SK-N-SH (cell line): ENCODE measurements at regions not wholly inside any gene's neighbourhood (a gene's known extent, or its start where the extent isn't known, plus 50 kb on each side); places are given as distances from the start of the nearest gene placed in this dataset.

ENCODE experiments used
- CTCF ChIA-PET: fragments of 300-600, 350-600 bp; formaldehyde crosslinking; extraction: SDS; loops from one replicate; lab custom pipeline; 2021; lab: Yijun Ruan, JAX
- POLR2A ChIA-PET: fragments of 350-600 bp; sonication (Branson Sonifier 250); formaldehyde crosslinking; extraction: SDS; loops from one replicate; lab custom pipeline; 2020; ENCODE audit warnings: antibody characterized with exemption, inconsistent platforms; lab: Yijun Ruan, JAX
- DNase-seq: peaks from one replicate; pipeline ENCODE4 v3.0.0; 2012
- H2AFZ ChIP-seq: fragments of 200-600 bp; sonication (generic); 2 replicates; pipeline ENCODE4 v1.8.1; 2016; ENCODE audit warnings: antibody characterized with exemption, mild to moderate bottlenecking, low read depth
- H3F3A ChIP-seq: fragments of 200-600 bp; sonication (generic); replicated peaks from 2 replicates; pipeline ENCODE3; 2016; ENCODE audit warnings: antibody characterized with exemption, mild to moderate bottlenecking; ENCODE audit not compliant: insufficient read depth
- H3K27ac ChIP-seq, 2 experiments: fragments of 200-500 bp in 1 of 2; fragments of 200-600 bp in 1 of 2; sonication (Bioruptor generic) in 1 of 2; sonication (generic), shearing (Covaris generic) in 1 of 2; 2 replicates each; pipeline versions ENCODE4 v1.5.1 to v1.6.1; 2014 to 2016; ENCODE audit warnings: low read depth in 2 of 2, inconsistent platforms in 1 of 2, low read length in 1 of 2, mild to moderate bottlenecking in 1 of 2, mixed read lengths in 1 of 2
- H3K27me3 ChIP-seq: fragments of 200-600 bp; sonication (generic), shearing (Covaris generic); 2 replicates; pipeline ENCODE4 v1.6.1; 2016; ENCODE audit warnings: mixed run types; ENCODE audit not compliant: insufficient read depth
- H3K36me3 ChIP-seq, 2 experiments: fragments of 200-500 bp in 1 of 2; fragments of 200-600 bp in 1 of 2; sonication (Bioruptor generic) in 1 of 2; sonication (generic) in 1 of 2; replicated peaks in 1 of 2; 2 replicates each; pipeline versions ENCODE3 to v1.5.1; 2014 to 2016; ENCODE audit warnings: low read length in 1 of 2, mild to moderate bottlenecking in 1 of 2; ENCODE audit not compliant: insufficient read depth in 2 of 2, control insufficient read depth in 1 of 2
- H3K4me1 ChIP-seq, 2 experiments: fragments of 200-500 bp in 1 of 2; fragments of 200-600 bp in 1 of 2; sonication (Bioruptor generic) in 1 of 2; sonication (generic), shearing (Covaris generic) in 1 of 2; 2 replicates each; pipeline versions ENCODE4 v1.5.1 to v1.6.1; 2014 to 2016; ENCODE audit warnings: low read depth in 1 of 2, low read length in 1 of 2, mixed run types in 1 of 2; ENCODE audit not compliant: insufficient read depth in 2 of 2, control insufficient read depth in 1 of 2
- H3K4me2 ChIP-seq: fragments of 200-600 bp; sonication (generic), shearing (Covaris generic); 2 replicates; pipeline ENCODE4 v1.6.1; 2017; ENCODE audit warnings: mixed run types
- H3K4me3 ChIP-seq, 2 experiments: fragments of 200-500 bp in 1 of 2; fragments of 200-600 bp in 1 of 2; sonication (Bioruptor generic) in 1 of 2; sonication (generic), shearing (Covaris generic) in 1 of 2; 2 replicates each; pipeline versions ENCODE4 v1.5.1 to v1.8.1; 2014 to 2016; ENCODE audit warnings: low read depth in 2 of 2, inconsistent platforms in 1 of 2, low read length in 1 of 2, mild to moderate bottlenecking in 1 of 2, mixed read lengths in 1 of 2, moderate library complexity in 1 of 2
- H3K79me2 ChIP-seq: fragments of 200-600 bp; sonication (generic); 2 replicates; pipeline ENCODE4 v1.8.1; 2017; ENCODE audit warnings: mild to moderate bottlenecking; ENCODE audit not compliant: insufficient read depth
- H3K9ac ChIP-seq: fragments of 200-600 bp; sonication (generic); 2 replicates; pipeline ENCODE4 v1.6.1; 2017; ENCODE audit warnings: mixed run types
- H3K9me2 ChIP-seq: fragments of 200-600 bp; sonication (generic); 2 replicates; pipeline ENCODE4 v1.6.1; 2017; ENCODE audit warnings: mixed run types
- H3K9me3 ChIP-seq: fragments of 200-600 bp; sonication (generic); 2 replicates; pipeline ENCODE4 v1.6.1; 2017; ENCODE audit warnings: mixed run types, mild to moderate bottlenecking, moderate library complexity
- H4K20me1 ChIP-seq: fragments of 200-600 bp; sonication (generic); 2 replicates; pipeline ENCODE4 v1.6.1; 2017; ENCODE audit warnings: mild to moderate bottlenecking, mixed run types; ENCODE audit not compliant: insufficient read depth
- CHD2 ChIP-seq: fragments of 150-350 bp; IDR thresholded peaks from 2 replicates; pipeline ENCODE4 v1.6.1; 2018; ENCODE audit warnings: low read length; ENCODE audit not compliant: partially characterized antibody
- CTCF ChIP-seq: fragments of 200-600 bp; sonication (generic); IDR thresholded peaks from 2 replicates; pipeline ENCODE4 v1.6.1; 2017; ENCODE audit warnings: antibody characterized with exemption, mild to moderate bottlenecking, moderate library complexity
- EP300 ChIP-seq, 2 experiments: IDR thresholded peaks; 2 replicates each; pipeline versions ENCODE4 v1.4.0 to v1.6.1; 2012; ENCODE audit warnings: borderline replicate concordance in 1 of 2, low read depth in 1 of 2, low read length in 1 of 2
- FOSL2 ChIP-seq: IDR thresholded peaks from 2 replicates; pipeline ENCODE4 v1.4.0; 2012; ENCODE audit warnings: low read depth, mild to moderate bottlenecking, moderate library complexity, borderline replicate concordance
- GABPA ChIP-seq: IDR thresholded peaks from 2 replicates; pipeline ENCODE4 v1.4.0; 2012; ENCODE audit warnings: low read depth, mild to moderate bottlenecking
- GATA2 ChIP-seq: sonication (generic); formaldehyde crosslinking; IDR thresholded peaks from 2 replicates; pipeline ENCODE4 v1.5.0; 2020; ENCODE audit warnings: mild to moderate bottlenecking, missing genetic modification reagents
- NFIC ChIP-seq: IDR thresholded peaks from 2 replicates; pipeline ENCODE4 v1.4.0; 2012; ENCODE audit warnings: borderline replicate concordance
- NRF1 ChIP-seq: IDR thresholded peaks from 2 replicates; pipeline ENCODE4 v1.6.1; 2012; ENCODE audit warnings: low read depth, mild to moderate bottlenecking, low read length
- RFX5 ChIP-seq: IDR thresholded peaks from 2 replicates; pipeline ENCODE4 v1.6.1; 2012; ENCODE audit warnings: mild to moderate bottlenecking, improper control_type of control experiment, low read length
- SIN3A ChIP-seq: IDR thresholded peaks from 2 replicates; pipeline ENCODE4 v1.6.1; 2012; ENCODE audit warnings: low read depth, mild to moderate bottlenecking, low read length, moderate library complexity, borderline replicate concordance
- SMC3 ChIP-seq: IDR thresholded peaks from 2 replicates; pipeline ENCODE4 v1.6.1; 2012; ENCODE audit warnings: low read depth, low read length, improper control_type of control experiment
- USF2 ChIP-seq: fragments of 150-350 bp; IDR thresholded peaks from 2 replicates; pipeline ENCODE4 v1.6.1; 2017; ENCODE audit warnings: antibody characterized with exemption, low read length, low read depth, borderline replicate concordance
- YY1 ChIP-seq: IDR thresholded peaks from 2 replicates; pipeline ENCODE4 v1.4.0; 2012; ENCODE audit warnings: low read depth, mild to moderate bottlenecking
- ZBTB33 ChIP-seq: IDR thresholded peaks from 2 replicates; pipeline ENCODE4 v1.4.0; 2012; ENCODE audit warnings: low read depth, borderline replicate concordance
- WGBS: methylation state at CpG from one replicate; pipeline ENCODE4 v1.1.6; 2017; ENCODE audit warnings: low lambda C conversion rate; 5-methylcytosine and 5-hydroxymethylcytosine counted together
- TF ChIP-seq, protein P1 (sequence below): IDR thresholded peaks from 2 replicates; pipeline ENCODE4 v1.6.1; 2012; ENCODE audit warnings: mild to moderate bottlenecking, low read depth, low read length, moderate library complexity

DNA sequence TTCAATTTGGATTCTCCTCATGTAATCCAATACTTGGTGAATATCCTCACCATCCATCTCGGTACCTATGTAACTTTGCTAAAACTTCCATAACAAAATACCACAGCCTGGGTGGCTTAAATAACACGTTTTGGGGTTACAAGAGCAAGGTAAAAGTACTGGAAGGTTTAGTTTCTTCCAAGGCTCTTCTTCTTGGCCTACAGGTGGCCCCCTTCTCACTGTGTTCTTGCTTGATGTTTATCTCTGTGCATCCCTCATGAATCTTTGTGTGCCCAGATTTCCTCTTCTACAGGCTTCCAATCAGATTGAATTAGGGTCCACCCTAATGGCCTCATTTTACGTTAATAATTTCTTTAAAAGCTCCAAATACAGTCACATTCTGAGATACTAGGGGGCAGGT lies 163.3 kb upstream of the HCRTR2 start:
- TF ChIP-seq RFX5 (no peak), EP300 (IDR thresholded peaks at IDR 0.05; ENCODE audit: borderline replicate concordance in 1 of 2, low read depth in 1 of 2, low read length in 1 of 2) (no peak), CTCF (no peak), FOSL2 (no peak), SIN3A (no peak)
- TF ChIP-seq, protein P1, sequence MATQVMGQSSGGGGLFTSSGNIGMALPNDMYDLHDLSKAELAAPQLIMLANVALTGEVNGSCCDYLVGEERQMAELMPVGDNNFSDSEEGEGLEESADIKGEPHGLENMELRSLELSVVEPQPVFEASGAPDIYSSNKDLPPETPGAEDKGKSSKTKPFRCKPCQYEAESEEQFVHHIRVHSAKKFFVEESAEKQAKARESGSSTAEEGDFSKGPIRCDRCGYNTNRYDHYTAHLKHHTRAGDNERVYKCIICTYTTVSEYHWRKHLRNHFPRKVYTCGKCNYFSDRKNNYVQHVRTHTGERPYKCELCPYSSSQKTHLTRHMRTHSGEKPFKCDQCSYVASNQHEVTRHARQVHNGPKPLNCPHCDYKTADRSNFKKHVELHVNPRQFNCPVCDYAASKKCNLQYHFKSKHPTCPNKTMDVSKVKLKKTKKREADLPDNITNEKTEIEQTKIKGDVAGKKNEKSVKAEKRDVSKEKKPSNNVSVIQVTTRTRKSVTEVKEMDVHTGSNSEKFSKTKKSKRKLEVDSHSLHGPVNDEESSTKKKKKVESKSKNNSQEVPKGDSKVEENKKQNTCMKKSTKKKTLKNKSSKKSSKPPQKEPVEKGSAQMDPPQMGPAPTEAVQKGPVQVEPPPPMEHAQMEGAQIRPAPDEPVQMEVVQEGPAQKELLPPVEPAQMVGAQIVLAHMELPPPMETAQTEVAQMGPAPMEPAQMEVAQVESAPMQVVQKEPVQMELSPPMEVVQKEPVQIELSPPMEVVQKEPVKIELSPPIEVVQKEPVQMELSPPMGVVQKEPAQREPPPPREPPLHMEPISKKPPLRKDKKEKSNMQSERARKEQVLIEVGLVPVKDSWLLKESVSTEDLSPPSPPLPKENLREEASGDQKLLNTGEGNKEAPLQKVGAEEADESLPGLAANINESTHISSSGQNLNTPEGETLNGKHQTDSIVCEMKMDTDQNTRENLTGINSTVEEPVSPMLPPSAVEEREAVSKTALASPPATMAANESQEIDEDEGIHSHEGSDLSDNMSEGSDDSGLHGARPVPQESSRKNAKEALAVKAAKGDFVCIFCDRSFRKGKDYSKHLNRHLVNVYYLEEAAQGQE: no peak
- TF ChIP-seq, all 33 proteins: peak for 0
- WGBS: 2% methylated on average over 3 of the region's 3 CpGs
- H3K79me2 ChIP-seq: no peaks in the 10 kb centered on the region
- no peaks in the 10 kb centered on the region for H4K20me1 ChIP-seq
- CTCF ChIA-PET: no interaction called here
- H3K27ac ChIP-seq: no peak overlapping the region
- H3K36me3 ChIP-seq: no peaks in the 10 kb centered on the region
- H3K9ac ChIP-seq: no peak overlapping the region
- DNase-seq: no peak
- no peaks in the 10 kb centered on the region for H3K9me2 ChIP-seq
- H3K9me3 ChIP-seq: no peaks in the 10 kb centered on the region
- no peaks in the 10 kb centered on the region for H3F3A ChIP-seq
- POLR2A ChIA-PET: no interaction called here
- H3K4me3 ChIP-seq: no peak overlapping the region
- no peak overlapping the region for H3K4me2 ChIP-seq
- H3K4me1 ChIP-seq: no peaks in the 10 kb centered on the region
- no peak overlapping the region for H2AFZ ChIP-seq
- no peaks in the 10 kb centered on the region; the same call in 1 of the 2 replicates for H3K27me3 ChIP-seq

- TF ChIP-seq GABPA (no peak), GATA2 (CRISPR knock-in tag) (no peak), YY1 (no peak), NRF1 (no peak), SMC3 (no peak), USF2 (no peak), EP300 (IDR thresholded peaks at IDR 0.05; ENCODE audit: borderline replicate concordance in 1 of 2, low read depth in 1 of 2, low read length in 1 of 2) (no peak), FOSL2 (no peak), ZBTB33 (no peak), CHD2 (no peak), SIN3A (no peak), NFIC (no peak)
- Histone ChIP-seq H3F3A (no peaks in the 10 kb centered on the region), H3K4me1 (no peaks in the 10 kb centered on the region), H3K36me3 (no peaks in the 10 kb centered on the region), H3K9me2 (no peaks in the 10 kb centered on the region), H4K20me1 (no peaks in the 10 kb centered on the region), H3K27ac (no peak overlapping the region), H3K27me3 (no peaks in the 10 kb centered on the region; the same call in 1 of the 2 replicates), H3K9me3 (no peaks in the 10 kb centered on the region), H2AFZ (no peak overlapping the region), H3K4me3 (no peak overlapping the region), H3K79me2 (no peaks in the 10 kb centered on the region), H3K4me2 (no peak overlapping the region), H3K9ac (no peak overlapping the region)
- CTCF ChIA-PET: no interaction called here
- POLR2A ChIA-PET: no interaction called here
- 18% methylated on average over 4 of the region's 4 CpGs for WGBS
- no peak for DNase-seq
Observed at GRCh38 chr6:55012454-55012853, 161.9 kb upstream of the HCRTR2 start.
